GM19240 (cell line): ENCODE measurements at regions not wholly inside any gene's neighbourhood (a gene's known extent, or its start where the extent isn't known, plus 50 kb on each side); places are given as distances from the start of the nearest gene placed in this dataset.

Source experiments
- DNase-seq: peaks from one replicate; pipeline ENCODE4 v3.0.0; 2011; ENCODE audit warnings: low spot score; ENCODE audit not compliant: insufficient read length

DNA sequence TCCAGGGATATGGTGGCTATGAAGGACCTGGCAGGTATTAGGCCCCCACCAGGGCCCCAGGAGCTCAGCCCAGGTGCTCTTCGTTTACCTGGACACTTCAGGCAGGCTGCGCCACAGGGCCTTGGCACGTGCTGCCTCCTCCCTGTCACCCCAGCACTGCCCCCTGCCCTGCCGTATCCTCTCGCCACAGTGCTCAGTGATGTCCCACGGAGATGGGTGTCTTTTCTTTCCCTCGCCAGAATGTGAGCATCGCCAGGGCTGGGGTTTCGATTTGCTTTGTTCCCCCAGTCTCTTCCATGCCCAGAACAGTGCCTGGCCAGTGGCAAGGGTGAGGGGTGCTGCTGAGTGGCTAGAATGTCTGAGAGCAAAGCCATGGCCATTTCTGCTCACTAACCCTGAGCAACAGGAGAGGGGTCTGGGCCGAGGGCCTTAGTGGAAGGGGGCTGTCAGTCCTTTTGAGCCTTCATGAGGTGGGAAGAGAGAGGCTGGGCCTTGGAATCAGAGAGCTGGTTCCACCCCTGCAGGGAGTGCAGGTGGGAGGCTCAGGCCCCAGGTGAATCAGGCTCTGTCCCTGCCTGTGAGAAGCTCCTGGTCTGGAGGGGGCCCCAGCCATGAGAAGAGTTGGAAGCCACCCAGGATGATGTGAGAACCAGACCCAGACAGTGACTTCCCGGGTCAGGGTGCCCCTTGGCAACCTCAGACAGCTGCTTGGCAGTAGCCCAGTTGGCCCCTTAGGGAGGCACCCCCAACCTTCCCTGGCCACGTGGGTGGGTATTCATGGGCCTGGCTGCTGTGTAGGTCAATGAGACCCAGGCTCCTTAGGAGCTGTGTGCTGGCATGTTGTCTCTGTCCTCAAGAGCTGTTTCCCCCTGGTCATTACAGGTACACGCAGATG lies 129.9 kb upstream of the HS6ST1 start:
- no peak for DNase-seq

DNA sequence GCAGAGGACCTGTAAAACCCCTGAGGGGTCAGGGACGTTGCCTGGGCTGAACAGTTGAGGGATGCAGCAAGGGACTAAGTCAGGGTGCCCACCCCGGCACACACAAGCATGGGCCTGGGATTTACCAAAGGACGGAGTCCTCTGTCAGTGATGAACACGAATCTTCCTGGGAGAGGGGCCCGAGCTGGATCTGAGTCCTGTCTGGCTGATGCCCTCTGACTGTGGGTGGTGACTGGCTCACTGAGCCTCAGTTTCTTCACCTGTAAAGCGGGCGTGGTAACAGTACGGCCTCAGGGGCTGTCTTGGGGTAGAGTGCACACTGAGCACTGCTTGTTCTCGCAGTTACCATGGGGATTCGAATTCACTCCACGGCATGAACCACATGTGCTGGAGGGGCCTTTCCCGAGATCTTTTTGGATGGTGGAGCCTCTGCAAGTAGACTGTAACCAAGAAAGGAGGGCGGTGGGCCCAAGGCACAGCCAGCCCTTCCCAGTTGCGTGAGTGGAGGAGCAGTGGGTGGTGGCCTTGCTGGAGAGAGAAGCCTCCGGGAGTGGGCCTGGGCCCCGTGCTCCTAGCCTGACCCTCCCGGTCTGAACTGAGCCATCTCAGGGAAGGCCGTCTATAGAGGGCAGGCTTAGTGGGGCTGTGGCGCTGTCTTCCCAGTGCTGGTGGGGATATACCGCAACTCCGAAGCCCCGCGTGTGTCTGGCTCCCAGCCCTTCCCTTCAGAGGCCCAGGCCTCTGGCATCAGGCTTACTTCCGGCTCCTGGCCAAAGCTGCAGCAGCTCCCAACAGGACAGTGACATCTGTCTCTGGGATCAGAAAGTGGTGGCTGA lies 130.8 kb upstream of the HS6ST1 start:
- DNase-seq, result no peak

DNA sequence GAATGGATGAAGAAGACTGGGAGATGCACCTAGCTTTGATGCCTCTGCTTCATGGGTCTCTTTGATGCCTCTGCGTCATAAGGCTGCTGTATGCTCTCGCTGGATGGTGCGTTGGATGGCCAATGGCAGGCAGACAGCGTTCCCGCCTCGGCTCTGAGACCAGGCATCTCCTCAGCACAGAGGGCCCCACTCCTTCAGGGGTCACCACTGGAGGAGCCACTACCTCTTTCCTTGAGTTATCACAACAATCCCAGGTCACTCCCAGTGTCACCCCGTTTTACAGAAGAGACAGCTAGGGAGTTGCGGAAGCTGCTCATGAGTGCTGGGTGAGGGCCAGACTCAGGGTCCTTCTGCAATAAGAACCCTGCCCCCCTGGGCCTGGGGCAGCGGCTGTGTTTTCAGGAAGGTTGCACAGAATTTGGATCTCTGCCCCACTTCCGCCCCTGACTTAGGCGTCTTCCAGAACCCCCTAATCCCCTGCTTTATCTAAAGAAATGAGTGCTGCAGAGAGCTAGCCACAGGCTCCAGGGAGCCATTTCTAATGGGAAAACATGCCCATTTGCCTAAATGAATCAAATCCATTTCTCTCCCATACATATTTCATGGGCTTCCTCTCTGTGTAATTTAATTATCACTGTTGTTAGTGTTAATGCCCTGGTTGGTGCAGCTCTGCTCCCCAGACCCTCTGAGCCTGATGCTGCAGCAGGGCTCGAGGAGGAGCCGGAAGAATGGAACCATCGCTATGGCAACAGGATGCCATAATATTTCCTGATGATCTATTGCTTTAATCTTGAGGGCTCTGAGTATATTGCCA lies 131.8 kb upstream of the HS6ST1 start:
- DNase-seq, result no peak

DNA sequence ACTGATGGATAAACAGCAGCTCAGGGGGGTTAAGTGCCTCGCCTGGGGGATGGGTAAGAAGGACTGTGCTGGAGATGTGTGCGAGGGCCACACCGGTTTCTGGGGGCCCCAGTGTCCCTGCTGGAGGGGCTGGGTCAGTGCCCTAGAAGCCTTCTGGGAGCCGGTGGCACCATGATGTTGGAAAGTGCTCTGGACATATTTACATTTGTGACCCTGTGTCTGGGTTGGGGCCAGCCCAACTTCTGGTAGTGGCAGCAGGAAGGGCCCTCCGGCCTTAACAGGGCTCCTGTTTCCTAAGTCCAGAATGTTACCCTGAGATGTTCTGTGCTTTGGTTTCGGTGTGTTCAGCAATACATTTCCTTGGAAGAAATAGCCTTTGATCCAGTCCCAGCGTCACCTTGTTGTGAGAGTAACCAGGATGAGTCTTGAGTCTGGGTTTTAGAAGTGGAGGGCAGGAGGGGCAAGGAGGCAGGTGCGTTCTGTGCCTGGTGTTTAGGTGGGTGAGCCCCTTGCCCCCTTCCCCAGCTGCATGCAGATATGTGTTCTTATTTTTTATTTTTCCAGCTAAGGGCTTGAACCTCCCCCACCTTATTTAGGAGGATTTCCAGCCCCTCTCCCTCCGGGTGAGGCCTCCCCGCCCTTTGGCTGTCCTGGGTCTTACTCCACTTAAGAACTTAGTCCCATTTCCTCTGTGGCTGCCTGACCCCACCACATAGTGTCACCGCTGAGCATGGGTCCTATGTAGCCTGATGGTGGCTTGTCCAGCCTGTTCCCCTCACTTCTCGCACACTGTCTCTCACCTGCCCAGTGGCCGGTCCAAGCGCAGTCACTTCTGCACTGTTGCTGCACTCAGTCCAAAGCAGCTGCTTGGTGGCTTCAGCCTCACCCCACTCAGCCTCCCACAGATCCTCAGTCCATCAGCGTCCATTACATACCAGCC lies 132.7 kb upstream of the HS6ST1 start:
- DNase-seq, result no peak

DNA sequence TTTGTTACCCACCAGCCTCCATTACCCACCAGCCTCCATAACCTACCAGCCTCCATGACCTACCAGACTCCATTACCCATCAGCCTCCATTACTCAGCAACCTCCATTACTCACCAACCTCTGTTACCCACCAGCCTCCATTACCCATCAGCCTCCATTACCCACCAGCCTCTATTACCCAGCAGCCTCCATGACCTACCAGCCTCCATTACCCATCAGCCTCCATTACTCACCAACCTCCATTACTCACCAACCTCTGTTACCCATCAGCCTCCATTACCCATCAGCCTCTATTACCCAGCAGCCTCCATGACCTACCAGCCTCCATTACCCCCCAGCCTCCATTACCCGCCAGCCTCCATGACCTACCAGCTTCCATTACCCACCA lies 133.3 kb upstream of the HS6ST1 start:
- no peak for DNase-seq

DNA sequence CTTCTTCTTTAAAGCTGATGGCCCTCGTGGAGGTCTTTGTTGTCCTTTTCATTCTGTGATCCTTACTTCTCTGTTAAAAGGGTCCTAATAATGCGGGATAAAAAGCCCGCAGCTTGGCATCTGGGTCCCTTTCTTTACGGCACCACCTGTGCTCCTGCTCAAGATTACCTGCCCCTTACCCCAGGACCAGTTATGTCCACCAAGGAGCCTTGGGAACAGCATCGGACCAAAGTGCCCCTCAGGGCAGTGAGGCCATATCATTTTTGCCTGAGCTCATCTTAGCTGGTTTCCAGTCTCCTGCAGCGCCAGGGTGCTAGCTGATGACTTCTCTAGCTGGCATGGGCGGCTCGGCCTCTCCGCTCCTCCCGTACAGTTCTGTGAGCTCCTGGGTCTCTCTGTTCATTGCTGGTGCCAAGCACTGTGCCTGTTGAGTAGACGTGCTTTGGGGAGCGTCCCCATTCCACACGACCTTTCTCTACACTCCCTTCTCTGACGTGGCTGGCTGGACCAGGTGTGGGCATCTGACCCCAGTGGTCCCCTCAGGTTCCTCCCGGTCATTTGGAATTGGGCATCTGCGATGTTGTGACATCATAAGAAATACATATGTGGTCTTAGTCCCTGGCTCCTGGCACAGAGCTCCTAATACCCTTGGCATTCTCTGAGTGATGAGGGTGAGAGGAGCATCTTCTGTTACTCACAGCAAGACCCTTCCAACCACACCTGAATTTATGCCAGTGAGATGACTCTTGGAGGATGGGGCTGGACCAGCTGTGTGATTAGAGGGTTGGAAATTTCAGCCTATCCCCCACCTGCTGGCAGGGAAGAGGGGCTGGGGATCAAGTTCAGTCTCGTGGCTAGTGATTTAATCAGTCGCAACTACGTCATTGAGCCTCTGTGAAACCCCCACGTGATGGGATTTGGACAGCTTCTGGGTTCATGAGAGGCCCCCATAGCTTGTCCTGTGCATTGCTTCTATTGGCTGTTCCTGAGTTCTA lies 134.2 kb upstream of the HS6ST1 start:
- no peak for DNase-seq

DNA sequence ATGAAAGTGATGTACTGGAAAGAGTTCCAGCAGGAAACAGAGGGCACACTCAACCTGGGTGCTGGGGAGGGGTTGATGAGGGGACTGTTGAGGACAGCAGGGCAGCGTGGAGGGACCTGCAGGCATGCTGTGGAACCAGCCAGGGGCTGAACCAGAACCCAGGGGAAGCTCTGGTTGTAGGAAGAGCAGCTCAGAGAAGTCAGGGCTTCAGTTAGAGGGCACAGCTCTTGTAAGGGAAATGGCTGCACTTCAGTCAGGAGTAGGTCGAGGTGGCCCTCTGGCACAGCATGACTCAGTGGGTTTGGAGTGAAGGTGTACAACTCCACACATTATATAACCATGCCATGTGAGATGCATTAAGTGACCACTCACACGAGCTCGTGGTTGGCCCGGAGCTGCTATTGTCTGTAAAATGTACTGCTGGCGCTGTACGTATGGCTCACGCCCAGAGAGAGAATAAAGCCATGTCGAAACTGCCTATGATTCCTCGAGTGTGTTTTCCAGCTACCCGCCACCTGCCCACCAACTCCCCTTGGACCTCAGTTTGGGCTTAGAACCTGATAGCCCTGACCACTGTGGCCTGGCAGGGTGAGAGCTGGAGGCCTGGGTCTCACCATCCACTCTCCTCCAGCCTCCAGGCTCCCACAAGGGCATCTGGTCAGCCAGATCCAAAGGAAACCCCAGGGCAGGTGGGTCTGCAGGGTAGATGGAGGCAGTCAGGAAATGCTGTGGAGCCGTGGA lies 136.5 kb upstream of the HS6ST1 start:
- no peak for DNase-seq

DNA sequence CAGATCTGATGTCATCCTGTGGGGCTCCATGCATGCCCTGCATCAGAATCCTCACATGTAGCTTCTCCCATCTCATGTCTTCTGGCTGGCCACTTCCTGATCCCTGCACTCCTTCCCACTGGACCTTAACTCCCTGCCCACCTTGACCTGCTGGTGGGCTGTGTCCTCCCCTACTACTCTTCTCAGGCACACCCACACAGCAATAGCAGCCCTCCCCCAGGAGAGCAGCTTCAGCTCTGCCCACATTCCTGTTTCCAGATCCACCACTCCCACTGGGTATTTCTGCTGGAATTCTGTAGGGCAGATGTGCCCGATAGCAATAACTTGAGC lies 137.0 kb upstream of the HS6ST1 start:
- DNase-seq, result no peak

DNA sequence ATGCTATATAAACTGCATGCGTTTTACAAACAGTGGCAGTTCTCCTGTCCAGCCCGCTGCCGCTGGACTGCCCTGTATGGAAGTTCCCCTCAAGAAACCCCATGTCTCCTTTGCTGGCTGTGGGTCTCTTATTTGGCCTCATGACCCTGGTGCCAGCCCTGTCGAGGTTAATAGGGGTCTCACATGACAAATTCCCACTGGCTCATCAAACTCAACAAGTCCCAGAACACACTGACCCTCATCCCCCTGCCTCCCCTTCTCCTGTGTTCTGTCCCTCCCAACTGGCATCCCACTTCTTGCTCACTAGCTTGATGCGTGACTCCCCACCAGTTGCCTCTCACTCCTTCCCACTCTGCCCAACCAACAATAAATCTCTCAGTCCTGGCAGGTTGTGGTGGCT lies 137.6 kb upstream of the HS6ST1 start:
- no peak for DNase-seq

DNA sequence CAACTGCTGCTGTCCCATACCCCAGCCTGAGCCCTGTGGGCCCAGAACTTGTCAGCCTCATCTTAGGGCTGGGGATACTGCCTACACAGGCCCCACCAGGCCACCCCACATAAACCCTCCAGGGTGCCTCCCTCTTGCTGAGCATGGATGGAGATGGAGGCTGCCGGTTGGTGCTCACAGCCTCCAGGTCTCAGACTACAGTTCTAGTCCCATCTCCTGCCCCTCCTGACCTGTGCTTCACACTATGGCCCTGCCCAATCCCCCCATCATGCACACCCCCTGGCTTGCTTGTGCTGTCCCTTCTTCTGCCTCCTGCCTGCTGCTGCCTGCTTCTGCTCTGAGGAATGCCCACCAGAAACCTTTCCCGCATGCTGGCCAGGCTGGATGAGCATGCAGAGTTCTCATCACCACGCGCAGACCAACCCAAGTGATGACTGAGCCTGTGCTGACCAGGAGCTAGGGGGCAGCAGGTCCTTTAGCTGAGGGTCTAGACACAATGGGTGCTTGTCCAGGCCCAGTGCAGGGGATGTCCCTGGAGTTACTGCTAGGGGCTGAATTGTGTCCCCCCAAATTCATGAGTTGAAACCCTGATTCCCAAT lies 138.4 kb upstream of the HS6ST1 start:
- DNase-seq, result no peak

DNA sequence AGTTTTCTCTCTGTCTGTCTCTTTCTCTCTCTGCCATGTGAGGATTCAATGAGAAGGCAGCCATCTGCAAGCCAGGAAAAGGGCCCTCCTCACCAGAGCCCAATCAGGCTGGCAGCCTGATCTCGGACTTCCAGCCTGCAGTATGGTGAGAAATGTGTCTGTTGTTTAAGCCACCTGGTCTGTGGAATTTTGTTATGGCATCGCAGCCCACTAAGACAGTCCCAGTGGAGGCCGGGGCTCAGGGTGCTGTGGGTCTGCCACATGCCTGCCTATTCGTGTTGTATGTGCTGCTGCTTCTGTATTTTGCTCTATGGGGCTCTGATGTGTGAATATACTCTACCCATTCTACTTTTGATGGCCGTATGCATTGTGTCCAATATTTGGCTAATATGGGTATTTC lies 139.0 kb upstream of the HS6ST1 start:
- DNase-seq, result no peak

DNA sequence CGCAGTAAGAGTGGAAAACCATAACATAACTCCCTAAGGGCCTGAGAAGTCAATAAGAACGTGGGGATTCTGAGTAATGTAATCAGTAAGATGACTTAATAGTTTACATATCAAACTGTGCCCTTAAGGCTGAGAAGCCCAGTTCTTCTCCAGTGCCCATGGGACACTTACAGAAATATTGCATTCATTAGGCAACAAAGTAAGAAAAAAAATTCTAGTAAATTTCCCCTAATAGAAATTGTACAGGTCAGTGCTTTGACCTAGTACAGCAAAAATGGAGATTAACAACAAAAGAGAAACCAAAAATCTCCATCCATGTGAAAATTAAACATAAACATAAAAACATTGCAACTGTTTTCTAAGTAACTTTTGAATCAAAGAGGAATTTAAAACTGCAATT lies 139.8 kb upstream of the HS6ST1 start:
- DNase-seq, result no peak

DNA sequence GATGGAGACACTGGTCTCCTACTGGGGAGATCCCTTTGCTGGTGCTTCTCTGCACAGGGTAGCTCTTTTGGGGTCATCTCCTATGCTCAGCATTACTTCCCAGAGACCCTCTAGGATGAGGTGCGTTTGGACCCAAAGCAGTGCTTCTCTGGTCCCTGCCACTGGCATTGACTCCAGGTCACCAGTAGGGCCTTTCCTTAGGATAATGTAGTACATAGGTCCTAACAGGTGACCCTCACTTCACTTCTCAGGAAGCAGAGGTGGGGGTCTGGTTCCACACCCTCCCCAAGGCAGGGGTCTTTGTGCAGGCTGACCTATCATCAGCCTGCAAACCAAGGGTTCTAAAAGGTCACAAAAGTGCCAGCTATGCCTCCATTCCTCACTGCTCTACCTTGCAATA lies 145.8 kb upstream of the HS6ST1 start:
- DNase-seq, result no peak

DNA sequence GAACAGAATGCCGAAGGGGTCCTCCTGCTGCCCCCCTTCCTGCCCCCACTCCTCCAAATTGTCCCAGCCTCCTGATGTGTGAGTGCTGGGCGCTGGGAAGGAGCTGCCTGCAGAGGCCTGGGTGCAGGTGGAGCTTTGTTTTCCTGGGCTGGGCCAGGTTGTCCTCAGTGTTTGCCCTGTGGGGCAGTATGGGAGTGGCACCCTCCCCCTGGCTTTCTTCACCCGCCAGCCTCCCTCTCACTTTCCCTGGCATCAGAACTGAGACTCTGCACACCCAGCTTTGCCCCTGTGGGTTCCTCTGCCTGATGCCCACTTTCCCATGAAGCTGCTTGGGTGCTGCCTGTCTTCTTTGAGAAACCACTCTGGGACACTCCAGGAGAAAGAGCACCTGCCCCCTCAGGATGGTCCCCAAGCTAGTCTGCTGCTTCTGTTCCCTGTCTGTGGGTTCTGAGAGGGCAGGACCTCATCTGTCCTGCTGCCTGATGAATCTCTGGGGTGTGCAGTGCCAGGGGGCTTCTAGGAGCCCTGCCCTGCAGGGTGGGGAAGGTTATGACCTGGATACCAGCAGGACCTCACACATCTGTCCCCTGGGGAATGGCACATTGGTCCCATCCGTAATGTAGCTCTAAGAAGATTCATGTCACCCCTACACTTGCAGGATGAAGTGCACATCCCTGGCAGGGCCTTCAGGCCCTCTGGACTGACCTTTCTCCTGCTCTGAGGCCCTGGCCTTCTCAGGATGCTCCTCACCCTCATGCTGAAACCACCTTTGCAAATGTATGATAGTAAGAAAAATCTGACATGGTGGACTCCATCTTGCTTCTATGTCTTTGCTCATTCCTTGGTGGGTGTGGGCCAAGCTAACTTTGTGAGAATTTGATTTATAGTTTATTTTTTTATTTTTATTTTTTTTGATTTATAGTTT lies 146.8 kb upstream of the HS6ST1 start:
- no peak for DNase-seq

DNA sequence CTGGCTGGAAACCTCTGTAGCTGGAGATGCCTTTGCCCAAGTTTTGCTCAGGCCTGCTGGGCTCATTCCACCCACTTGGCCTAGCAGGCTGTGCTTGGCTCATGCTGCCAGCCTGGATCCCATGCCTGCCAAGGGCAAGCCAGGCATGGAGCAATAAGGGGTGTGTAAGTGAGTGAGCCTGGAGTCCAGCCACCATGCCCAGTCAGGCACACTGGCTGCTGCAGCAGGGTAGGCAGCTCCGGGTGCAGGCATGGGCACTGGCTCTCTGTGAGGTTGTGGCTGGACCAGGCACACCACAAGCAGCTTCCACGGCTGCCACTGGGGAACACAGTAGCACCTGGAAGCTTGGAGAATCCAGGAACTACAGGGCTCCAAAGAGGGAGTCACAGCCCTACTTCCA lies 147.7 kb upstream of the HS6ST1 start:
- no peak for DNase-seq

DNA sequence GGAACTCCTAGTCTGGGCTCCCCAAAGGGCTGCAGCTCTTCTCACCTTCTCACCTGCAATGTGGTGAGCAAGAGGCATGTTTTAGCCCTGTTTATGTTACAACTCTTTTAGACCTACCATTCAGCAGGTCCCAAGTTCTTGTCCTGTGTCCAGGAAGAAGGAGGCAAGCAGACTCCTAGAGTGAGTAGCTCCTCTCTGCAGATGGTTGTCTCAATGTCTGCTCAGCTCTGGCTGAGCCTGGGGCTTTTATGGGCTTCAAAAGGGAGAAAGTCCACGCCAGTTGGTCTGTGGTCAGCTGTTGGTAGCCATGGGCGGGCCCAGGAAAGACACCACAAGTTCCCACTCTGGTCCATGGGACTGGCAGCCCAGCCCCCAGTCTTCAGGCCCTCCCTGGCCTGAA lies 148.1 kb upstream of the HS6ST1 start:
- no peak for DNase-seq

DNA sequence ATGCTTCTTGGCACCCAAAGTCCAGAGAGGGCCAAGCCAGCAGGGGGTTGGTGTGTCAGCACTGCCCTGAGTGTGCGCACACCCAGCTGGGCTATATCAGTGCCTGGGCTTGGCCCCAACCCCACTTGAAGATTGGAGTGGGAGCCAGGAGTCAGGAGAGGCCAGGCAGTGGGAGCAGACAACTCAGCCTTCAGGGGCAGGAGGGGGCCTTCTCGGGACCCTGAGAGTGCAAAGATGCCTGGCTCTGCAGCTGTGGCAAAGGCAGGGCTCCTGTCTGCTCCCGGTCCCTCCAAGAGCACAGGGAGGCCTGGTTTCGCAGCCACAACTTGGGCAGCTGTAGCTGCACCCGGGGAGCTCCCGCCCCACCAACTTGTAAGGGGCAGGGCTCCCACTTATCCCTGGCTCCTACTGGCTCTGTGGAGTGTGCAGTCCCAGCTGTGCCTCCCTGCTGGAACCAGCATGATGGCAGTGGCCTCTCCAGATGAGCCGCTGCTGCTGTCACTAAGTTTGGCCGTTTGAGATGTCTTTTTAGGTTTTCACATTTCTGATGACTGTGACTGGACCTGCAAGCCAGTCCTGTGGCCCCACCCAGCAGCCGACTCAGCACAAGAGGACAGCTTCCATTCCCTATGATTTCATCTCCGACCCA lies 148.8 kb upstream of the HS6ST1 start:
- DNase-seq, result no peak
